ENCODE measurements at regions not wholly inside any gene's neighbourhood (a gene's known extent, or its start where the extent isn't known, plus 50 kb on each side); places are given as distances from the start of the nearest gene placed in this dataset.

DNA sequence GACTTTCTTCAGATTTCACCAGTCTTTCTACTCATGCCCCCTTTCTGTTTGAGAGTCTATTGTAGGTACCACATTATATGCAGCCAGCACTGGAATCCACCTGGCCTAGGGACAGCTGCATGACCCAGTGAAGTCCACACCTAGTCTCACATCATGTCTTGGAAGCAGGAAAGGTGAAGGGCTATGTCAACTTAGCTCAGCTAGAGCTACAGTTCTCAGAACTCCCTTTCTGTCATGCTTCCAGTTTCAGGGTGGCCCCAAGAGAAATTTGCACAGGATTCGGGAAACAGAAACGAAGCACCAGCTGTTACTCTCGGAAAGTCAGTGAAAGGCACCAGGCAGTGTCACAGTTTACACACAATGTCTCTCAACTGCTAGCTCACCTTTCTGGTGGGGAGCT lies 51.6 kb upstream of the NLRP1 start:
- no peak for DNase-seq (ENCODE audit: low read depth, low spot score)

DNA sequence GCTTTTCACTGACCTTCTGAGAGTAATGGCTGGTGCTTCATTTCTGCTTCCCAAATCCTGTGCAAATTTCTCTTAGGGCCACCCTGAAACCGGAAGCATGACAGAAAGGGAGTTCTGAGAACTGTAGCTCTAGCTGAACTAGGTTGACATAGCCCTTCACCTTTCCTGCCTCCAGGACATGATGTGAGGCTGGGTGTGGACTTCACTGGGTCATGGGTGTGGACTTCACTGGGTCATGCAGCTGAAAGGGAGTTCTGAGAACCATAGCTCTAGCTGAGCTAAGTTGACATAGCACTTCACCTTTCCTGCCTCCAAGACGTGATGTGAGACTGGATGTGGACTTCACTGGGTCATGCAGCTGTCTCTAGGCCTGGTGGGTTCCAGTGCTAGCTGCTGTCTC lies 54.3 kb upstream of the NLRP1 start:
- DNase-seq (ENCODE audit: low read depth, low spot score): no peak

DNA sequence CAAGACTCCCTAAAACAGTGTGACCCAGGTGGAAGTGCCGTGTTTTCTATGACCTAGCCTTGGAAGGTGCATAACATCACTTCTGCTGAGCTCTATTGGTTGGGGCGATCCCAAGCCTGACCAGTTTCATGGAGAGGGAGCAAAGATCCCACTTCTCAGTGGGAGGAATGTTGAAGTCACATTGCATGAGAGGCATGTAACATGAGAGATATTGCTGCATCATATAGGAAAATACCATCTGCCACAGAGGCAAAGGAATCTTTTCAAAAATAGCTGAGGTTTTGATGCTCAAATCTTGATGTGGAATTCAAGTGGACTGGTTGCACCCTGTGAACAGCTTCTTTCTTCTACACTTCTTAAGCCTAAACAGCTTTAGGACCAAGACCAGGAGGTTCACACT lies 56.4 kb upstream of the NLRP1 start:
- no peak for DNase-seq (ENCODE audit: low read depth, low spot score)

DNA sequence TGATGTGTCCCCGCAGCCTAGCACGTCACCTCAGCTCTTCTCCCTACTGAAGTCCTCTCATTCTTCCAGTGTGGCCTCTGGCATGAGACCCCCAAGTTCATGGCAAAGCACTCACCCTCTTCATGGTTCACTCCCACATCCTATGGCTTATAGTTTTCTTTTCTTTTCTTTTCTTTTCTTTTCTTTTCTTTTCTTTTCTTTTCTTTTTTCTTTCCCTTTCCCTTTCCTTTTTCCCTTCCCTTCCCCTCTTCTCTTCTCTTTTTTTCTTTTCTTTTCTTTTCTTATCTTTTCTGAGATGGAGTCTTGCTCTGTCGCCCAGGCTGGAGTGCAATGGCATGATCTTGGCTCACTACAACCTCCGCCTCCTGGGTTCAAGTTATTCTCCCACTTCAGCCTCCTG lies 58.4 kb upstream of the NLRP1 start:
- no peak for DNase-seq (ENCODE audit: low read depth, low spot score)

DNA sequence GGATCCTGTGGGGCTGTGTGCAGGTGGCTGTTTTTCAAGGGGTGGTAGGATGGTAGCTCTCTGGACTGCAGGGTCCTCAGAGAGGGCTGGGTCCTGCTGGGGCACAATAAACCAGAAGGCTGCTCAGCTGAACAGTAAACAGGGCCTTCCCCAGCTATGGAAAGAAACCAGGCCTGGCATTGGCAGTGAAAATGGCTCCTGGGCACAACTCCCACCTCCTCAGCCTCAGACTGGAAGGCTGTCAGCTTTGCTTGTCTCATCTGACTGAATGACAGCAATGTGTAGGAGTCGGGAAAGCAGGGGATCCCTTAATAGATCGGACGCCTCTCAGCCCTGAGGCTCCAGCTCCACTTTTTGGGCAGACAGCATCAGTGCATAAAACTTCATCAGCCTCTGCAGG lies 59.8 kb upstream of the NLRP1 start:
- no peak for DNase-seq (ENCODE audit: low read depth, low spot score)

DNA sequence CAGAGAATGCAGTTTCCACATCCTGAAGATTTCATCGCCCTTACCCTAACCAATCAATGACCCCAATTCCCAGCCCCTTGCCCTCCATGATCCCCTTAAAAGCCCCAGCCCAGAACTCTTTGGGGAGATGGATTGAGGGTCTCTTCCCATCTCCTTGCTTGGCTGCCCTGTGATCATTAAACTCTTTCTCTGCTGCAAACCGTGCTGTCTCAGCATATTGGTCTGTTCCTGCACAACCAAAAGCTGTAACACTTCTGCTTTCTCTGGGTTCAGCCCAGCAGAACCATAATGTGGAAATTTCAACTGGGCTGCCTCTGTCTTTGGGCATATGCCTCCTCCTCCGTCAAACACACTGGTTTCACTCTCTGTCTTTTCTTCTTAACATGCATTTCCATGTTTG lies 67.0 kb upstream of the NLRP1 start:
- no peak for DNase-seq (ENCODE audit: low read depth, low spot score)

DNA sequence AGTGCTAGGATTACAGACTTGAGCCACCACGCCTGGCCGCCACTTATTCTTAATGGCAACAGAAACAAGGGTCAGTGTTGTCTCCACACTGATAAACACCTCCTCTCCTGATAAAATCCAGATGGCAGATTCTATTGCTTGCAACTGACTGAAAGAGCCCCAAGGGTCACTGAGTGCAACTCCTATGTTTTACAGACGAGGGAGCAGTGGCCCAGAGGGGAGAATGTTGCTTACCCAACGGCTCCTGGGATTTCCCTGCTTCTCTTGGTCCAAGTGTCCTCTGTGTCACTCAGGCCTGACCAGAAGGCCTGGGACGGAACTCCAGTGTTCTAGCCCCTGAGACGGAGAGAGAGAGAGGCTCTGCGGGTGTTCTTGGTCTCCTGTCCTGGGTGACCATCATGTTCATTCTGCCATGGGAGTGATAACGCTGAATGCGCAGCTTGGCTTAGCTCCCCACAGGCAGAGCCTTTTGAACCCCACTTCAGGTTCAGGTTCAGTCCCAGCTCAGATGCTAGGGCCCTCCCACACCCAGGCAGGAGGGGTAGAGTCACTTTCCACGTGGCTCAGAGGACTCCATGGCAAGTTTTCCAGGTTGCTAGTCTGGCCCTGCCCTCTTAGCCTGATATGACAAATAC lies 77.3 kb upstream of the NLRP1 start:
- DNase-seq (ENCODE audit: low read depth, low spot score): no peak

DNA sequence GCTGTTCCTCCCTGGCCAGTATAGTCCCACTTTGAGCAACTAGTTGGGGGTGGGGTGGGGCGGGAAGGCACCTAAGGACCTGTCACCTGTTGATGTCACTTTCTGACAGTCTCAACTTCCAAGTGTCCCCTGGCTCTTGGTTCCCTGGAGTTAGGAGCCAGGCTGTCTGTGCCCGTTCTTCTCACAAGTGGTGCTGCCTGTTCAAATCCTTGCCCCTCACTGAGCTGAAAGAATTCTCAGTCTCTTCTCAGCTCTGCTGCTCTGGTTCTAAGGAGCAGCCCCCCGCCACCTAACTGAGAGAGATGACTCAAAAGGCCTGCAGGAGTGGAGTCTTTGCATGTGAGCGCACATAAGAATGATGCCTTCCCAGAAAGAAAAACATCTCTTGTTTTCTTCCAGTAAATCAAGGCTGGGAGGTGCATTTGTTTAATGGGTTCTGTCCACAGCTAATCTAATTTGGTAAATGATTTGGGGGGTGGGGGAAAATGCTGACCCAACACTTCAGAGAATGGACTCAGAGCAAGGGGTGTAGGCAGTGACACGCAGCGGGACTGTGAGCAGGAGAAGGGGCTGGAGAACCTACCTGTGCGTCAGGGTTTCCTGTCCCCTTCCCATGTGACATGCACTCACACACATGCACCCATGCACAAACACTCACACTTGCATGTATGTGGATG lies 78.2 kb upstream of the NLRP1 start:
- no peak for DNase-seq (ENCODE audit: low read depth, low spot score)

DNA sequence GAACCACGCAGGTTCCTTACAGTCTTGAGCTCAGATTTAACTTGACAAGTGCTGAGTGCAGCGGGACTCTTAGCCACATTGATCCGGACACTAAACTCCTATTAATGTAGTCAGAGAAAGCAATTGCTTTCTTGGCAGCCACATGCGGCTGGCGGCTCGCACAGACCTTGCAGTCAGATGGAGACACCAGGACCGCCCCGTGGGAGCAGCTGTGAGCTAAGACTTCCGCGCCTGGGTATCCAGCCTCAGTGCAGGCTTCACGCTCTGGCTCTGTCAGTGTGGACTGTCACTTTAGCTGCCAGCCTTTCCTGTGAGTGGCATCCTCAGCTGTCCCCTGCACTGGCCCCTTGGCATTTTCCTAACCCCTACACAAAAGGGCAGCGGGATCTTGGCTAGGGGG lies 80.9 kb upstream of the NLRP1 start:
- DNase-seq (ENCODE audit: low read depth, low spot score): no peak

DNA sequence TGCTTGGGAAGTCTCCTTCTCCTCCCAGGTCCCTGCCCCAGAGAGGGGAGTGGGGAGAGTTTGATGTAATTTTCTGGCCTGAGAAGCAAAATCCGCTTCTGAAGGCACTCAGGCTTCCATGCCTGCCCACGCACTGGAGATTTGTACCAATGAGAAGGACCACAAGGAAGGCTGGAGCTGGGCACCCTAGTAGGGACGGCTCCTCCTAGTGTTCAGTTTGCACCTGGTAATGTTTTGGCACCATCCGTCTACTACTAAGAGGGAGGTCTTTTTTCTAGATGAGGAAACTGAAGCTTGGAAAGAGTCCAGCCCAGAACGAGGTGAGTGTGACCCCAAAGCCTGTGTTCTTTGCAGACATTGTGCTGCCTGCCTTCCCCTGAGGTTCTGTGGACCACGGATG lies 83.6 kb upstream of the NLRP1 start:
- no peak for DNase-seq (ENCODE audit: low read depth, low spot score)

DNA sequence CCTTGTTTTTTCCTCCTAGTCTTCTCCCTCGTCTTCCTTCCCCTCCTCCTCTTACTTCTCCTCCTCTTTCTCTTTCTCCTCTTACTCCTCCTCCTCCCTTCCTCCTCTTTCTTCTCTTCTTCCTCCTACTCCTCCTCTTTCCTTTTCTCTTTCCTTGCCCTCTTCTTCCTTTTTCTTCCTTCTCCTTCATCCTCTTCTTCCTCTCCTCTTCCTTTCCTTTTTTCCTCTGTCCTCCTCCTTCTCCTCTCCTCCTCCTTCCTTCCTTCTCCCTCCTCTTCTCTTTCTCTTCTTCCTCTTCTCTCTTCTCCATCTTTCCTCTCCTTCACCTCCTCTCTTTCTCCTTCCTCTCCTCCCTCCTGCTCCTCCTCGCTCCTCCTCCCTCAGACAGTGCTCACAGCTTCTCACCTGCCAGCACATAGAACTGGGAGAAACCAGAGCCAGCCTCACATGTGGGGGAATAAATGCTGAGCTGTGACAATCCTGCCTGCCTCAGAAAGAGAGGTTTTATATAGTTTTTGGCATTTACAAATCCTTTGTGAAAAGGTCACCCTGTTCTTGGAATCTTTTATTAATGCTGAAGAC lies 84.3 kb upstream of the NLRP1 start:
- DNase-seq (ENCODE audit: low read depth, low spot score): no peak

DNA sequence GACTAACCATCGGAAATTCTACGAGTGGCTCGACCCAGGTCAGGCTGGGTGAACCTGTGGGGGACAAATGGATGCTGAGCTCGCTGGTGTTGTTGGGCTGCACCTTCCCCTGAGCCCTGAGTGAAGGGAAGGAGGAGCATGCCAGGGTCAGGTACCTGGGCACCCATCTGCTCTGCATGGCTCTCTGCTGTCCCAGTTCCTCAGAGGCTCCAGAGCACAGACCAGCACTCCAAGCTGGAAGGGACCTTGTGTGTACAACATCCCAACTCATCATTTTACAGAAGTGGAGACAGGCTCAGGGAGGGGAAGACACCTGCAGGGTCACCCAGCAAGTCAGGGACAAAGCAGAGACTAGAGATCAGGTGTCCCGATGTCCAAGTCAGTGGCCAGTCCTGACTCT lies 84.9 kb upstream of the NLRP1 start:
- no peak for DNase-seq (ENCODE audit: low read depth, low spot score)

DNA sequence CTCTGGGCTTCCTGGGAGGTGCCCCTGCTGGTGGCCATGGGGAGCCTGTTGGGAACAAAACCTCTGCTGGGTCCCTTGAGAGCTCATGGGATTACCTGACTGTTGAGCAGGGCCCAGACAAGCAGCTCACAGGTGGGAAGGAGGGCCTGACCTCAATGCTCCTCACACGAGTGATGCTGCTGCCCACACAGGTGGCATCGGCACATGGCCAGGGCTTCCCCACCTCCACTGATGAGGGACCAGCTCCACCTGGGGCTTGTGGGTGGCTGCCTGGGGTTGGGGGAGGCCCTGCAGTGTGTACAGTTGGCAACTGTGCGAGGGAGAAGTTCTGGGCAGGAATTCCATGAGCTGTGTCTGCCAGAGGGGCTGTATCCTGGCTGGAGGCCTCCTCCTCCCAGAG lies 87.8 kb upstream of the NLRP1 start:
- no peak for DNase-seq (ENCODE audit: low read depth, low spot score)

DNA sequence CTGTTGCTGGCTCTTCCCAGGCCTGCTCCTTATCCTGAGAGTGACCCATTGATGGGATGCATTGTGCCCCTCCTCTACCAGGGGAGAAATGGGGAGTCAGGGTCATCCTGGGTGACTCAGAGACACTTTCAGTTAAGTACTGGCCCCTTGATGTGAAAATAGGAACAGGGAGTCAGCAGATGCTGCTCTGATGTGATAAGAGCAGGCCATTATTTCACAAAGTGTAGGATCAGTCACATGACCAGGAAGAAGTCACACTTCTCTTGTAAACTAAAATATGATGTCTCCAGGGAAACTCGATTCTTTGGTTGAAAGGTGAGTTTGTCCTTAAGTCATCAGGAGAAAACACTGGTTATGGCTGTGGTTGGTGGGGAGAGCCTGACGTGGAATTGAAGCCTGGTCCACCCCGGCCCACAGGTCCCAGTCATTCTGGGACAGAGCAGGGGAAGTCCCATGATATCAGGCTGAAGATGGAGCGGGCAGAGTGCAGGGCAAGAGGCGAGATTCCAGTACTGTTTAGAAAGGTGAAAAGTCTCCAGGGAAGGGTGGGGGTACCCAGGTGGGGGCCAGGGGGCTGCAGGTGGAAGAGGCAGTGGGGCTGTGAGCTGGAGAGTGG lies 88.6 kb upstream of the NLRP1 start:
- no peak for DNase-seq (ENCODE audit: low read depth, low spot score)

DNA sequence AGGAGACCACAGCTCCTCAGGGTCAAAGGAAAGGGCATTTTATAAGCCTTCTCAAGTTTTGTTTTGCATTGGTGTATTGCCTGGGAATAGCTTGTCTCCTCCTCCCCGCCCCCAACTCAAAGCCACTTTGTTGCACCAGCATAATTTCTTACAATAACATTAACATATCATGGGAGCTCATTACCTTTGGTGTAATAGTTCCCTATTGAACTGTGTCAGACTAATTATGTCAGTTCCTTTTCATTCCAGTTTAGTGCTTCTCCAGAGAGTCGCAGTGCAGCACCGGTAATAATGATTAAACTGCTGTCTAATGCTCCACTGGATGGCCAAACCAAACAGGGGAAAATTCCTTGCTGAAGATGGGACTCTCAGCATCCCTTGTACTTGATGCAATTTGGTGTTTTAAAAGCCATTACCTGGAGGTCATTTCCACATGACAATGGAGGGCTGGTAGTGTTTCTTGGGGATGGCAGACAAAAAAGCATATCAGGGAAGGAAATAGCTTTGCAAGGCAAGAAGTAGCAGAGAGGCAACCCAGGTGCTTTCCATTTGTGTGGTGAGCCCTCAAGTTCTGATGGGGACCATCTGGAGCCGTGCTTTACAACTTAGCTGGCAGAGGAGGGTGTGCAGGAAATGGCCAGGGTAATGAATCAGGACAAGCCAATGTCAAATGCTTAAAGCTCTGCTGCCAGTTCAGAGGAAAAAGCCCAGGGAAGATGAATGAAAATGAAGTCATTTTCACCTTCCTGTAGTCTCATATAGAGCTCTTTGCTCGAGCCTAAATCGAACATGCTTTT lies 91.5 kb upstream of the NLRP1 start:
- no peak for DNase-seq (ENCODE audit: low read depth, low spot score)

DNA sequence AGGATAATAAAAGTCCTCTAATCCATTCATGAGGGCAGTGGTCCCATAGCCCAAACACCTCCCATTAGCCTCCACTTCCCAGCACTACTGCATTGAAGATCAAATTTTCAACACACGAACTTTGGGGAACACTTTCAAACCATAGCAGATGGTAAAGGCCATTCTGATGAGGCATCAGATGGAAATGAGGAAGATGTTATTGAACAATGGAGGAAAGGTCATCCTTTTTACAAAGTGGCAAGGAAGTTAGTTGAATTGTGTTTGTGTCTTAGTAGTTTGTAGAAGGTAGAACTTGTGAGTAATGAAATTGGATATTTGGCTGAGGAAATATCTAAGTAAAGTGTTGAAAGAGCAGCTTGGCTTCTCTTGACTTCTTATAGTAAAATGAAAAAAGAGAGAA lies 93.3 kb upstream of the NLRP1 start:
- no peak for DNase-seq (ENCODE audit: low read depth, low spot score)

DNA sequence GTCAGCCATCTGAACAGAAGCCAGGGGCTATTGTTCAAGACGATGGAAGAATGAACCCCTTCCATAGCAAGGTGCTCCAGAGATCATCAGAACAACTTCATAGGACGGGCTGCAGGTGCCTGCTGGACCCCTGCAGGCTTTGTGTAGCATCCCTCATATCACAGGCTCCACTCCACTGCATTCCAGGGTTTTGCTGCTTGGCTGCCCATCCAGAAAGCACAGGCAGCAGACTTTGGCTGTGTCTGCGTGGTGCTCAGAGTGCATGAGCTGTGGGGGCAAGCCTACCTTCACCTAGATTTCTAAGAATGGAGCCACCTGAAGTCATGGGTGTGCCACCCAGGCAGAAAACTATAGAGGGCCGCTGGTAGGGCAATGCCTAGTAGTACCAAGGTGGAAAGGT lies 93.9 kb upstream of the NLRP1 start:
- no peak for DNase-seq (ENCODE audit: low read depth, low spot score)

DNA sequence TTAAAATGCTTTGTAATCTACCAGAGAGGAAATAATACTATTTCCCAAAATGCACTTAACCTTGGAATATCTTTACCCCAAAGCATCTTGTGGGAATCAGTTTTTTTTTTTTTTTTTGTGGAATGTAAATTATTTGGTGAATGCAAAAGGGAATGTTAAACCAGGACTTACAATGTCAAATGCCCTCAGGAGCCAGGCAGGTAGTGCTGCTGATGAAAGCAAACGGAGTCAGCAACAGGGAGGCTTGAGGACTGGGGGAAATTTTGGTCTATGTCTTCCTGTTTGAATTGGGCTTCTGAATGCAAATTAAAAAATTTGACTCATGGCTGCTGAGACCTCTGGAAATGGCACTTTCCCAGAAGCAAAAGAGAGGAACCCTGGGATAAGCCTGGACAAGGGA lies 96.5 kb upstream of the NLRP1 start:
- DNase-seq (ENCODE audit: low read depth, low spot score): no peak

DNA sequence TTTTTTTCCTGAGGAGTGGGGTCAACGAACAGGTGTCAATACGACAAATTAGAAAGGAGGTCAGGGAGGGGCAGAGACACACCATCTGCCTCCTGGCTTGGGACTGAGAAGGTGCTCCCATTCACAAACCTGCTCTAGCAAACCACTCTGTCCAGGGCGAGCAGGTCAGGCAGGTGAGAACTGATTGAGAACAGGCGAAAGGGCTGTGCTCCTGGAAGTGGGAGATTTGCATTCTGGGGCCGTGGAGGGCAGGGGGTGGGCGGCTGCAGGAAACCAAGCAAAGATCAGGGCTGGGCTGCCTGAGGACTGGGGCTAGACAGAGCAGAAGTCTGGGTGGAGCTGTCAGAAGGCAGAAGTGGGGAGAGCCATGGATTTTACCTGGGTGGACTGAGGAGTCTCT lies 98.9 kb upstream of the NLRP1 start:
- DNase-seq (ENCODE audit: low read depth, low spot score): no peak

DNA sequence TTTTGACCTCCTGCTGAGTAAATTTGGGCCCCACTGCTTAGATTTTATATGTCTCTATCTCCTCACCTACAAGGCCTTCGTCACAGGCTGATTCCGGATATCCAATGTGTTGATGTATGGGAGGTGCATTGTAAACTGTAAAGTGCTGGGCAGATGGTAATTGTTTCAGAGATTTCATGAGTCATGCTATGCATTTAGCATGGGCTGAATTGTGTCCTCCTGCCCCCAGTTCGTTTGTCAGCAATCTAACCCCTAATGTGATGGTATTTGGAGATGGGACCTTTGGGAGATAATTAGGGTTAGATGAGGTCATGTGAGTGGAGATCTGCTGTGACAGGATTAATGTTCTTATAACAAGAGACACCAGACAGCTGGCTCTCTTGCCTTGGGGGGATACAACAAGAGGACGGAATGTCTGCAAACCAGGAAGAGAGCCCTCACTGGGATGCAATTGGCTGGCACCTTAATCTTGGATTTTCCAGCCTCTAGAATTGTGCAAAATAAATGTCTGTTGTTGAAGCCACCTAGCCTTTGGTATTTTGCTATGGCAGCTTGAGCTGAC lies 101.8 kb upstream of the NLRP1 start:
- DNase-seq (ENCODE audit: low read depth, low spot score): no peak

DNA sequence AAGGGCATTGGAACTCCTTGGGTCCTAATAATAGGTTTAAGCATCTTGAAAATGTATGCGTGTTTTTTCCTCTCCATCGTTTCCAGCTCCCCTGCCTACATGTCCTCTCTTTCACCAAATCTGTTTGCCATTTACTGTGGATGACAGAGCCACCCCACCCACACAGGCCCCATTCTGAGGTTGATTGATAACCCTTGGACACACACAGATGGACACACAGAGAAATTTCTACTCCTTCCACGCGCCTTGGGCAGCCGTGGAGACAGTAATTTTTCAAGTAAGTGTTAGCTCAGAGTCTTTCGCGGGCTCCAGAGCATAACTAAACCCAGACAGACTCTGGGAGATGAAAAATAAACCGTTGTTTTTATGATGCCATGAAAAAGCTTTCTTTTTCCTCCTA lies 103.3 kb upstream of the NLRP1 start:
- DNase-seq (ENCODE audit: low read depth, low spot score): no peak

DNA sequence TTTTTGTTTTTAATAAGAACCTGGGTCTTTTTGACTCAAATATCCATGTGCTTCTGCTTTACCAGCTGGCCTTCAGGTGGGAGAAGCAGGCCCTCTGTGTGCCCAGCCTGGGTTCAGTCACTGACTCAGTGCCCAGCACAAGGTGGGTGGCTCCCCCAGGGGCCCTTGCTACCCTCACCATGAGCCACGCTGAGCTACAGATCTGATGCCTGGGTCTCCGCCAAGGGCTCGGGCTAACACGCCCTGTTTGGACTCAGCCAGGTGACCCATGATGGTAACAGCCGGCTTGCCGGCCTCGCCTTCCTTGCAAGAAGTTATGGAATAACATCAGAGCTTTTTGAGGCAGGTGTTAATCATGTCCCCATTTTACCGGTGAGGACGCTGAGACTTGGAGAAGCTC lies 109.5 kb upstream of the NLRP1 start:
- DNase-seq (ENCODE audit: low read depth, low spot score): no peak
